T-cell (primary cell): ENCODE measurements at regions not wholly inside any gene's neighbourhood (a gene's known extent, or its start where the extent isn't known, plus 50 kb on each side); places are given as distances from the start of the nearest gene placed in this dataset.

ENCODE experiments used
- ATAC-seq, 4 experiments: fragments of 200-7000 bp in 3 of 4; fragments of 150-1000 bp in 1 of 4; cut with Tn5 transposase; replicated peaks in 1 of 4; 1 replicate in 3 of 4; 2 replicates in 1 of 4; pipeline ENCODE4 v1.10.0; 2021; ENCODE audit warnings: moderate library complexity in 3 of 4, mild to moderate bottlenecking in 2 of 4, moderate number of reproducible peaks in 1 of 4
- CTCF ChIA-PET, 2 donors: fragments of 300-600 bp; sonication (Branson Sonifier 250); formaldehyde crosslinking; loops; one replicate each; lab custom pipeline; 2022; ENCODE audit warnings: antibody characterized with exemption in 2 of 2; lab: Charles Lee
- POLR2A ChIA-PET, 2 donors: fragments of 300-600 bp; sonication (Branson Sonifier 250); formaldehyde crosslinking; loops; one replicate each; lab custom pipeline; 2022; ENCODE audit warnings: antibody characterized with exemption in 2 of 2; lab: Charles Lee
- DNase-seq, 35 experiments: peaks; one replicate each; pipeline versions ENCODE4 v3.0.0 to v3.0.0-alpha.2; 2013 to 2023
- H3K27ac ChIP-seq: one replicate; pipeline ENCODE4 v1.5.1; 2013; ENCODE audit warnings: low read length
- H3K27me3 ChIP-seq, 2 experiments: replicated peaks in 1 of 2; 1 replicate in 1 of 2; 2 replicates in 1 of 2; pipeline versions ENCODE4 v1.6.1 to v1.7.0; 2013; ENCODE audit warnings: low read length in 1 of 2, mixed read lengths in 1 of 2; ENCODE audit not compliant: control insufficient read depth in 2 of 2, insufficient read depth in 2 of 2; ENCODE audit errors: extremely low read depth in 1 of 2
- H3K36me3 ChIP-seq, 2 donors: 1 replicate in 1 of 2; 2 replicates in 1 of 2; pipeline versions ENCODE4 v1.6.1 to v1.7.0; 2013; ENCODE audit warnings: low read length in 1 of 2; ENCODE audit not compliant: control insufficient read depth in 2 of 2, insufficient read depth in 1 of 2; ENCODE audit errors: extremely low read depth in 1 of 2
- H3K4me1 ChIP-seq, 2 experiments: 1 replicate in 1 of 2; 2 replicates in 1 of 2; pipeline versions ENCODE4 v1.6.1 to v1.7.0; 2013; ENCODE audit warnings: low read length in 2 of 2, mixed read lengths in 1 of 2; ENCODE audit not compliant: insufficient read depth in 2 of 2, control insufficient read depth in 1 of 2; ENCODE audit errors: extremely low read depth in 1 of 2
- H3K4me3 ChIP-seq, 2 donors: 1 replicate in 1 of 2; 2 replicates in 1 of 2; pipeline versions ENCODE4 v1.5.1 to v1.7.0; 2013; ENCODE audit warnings: mild to moderate bottlenecking in 2 of 2, low read length in 1 of 2, moderate library complexity in 1 of 2; ENCODE audit not compliant: control insufficient read depth in 1 of 2; ENCODE audit errors: extremely low read depth in 1 of 2
- H3K9me3 ChIP-seq: 2 replicates; pipeline ENCODE4 v1.7.0; 2013
- H3K27ac Mint-ChIP-seq, 2 donors: one replicate each; pipeline ENCODE4 v1.8.0; 2020 to 2021; ENCODE audit warnings: mild to moderate bottlenecking in 2 of 2, mixed read lengths in 2 of 2
- H3K27me3 Mint-ChIP-seq, 2 donors: one replicate each; pipeline ENCODE4 v1.8.0; 2021 to 2022; ENCODE audit warnings: mixed read lengths in 2 of 2
- H3K36me3 Mint-ChIP-seq: one replicate; pipeline ENCODE4 v1.8.0; 2021; ENCODE audit warnings: mixed read lengths
- H3K4me1 Mint-ChIP-seq, 3 donors: one replicate each; pipeline ENCODE4 v1.8.0; 2020 to 2022; ENCODE audit warnings: mixed read lengths in 3 of 3, mild to moderate bottlenecking in 1 of 3
- H3K4me3 Mint-ChIP-seq, 3 donors: one replicate each; pipeline ENCODE4 v1.8.0; 2020 to 2022; ENCODE audit warnings: mild to moderate bottlenecking in 3 of 3, mixed read lengths in 3 of 3, moderate library complexity in 3 of 3
- H3K9me3 Mint-ChIP-seq, 3 donors: one replicate each; pipeline ENCODE4 v1.8.0; 2020 to 2022; ENCODE audit warnings: mixed read lengths in 3 of 3
- WGBS: methylation state at CpG from one replicate; pipeline ENCODE4 v1.1.5; 2013; ENCODE audit warnings: missing lambda C conversion rate; ENCODE audit not compliant: insufficient coverage; 5-methylcytosine and 5-hydroxymethylcytosine counted together

DNA sequence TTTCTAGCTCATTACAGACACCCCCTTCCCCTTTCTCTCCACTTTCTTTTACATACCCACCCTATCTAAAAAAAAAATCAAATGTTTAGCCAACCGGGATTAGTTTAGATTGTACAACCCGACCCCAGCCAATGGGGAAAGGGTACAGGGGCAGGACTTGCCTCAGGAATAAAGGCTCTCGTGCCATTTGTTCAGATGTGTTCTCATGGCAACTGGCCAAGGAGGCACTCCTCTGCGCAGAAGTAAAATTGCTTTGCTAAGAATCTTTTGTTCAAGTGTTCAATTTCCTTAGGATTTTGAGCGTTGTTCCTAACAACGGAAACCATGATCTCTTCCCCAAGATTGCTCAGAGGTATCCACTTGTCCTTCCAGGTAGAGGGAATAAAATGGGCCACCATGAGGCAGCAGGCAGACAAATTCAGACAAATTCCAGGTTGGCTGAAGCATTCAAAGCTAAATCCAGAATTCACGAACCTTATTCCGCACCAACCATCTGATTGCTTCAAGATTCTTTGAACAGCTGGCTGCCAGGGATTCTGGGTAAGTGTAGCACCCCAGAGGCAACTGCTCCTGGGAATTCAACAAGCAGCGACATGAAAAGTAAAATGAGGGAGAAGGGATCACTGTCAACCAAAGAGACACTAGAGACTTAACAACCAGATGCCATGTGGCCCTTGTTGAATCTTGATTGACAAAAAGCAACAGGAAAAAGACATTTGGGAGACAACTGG lies 431.8 kb downstream of the PREX1 start:
- H3K27ac Mint-ChIP-seq: no peak overlapping the region
- 78% methylated on average over 5 of the region's 9 CpGs for WGBS
- H3K27me3 Mint-ChIP-seq: peaks cover 5 to 20% of the 10 kb centered on the region in 2 donors
- H3K9me3 ChIP-seq: no peaks in the 10 kb centered on the region
- H3K9me3 Mint-ChIP-seq: peaks cover 6 to 11% (median 11%) of the 10 kb centered on the region in 3 donors
- H3K4me1 ChIP-seq: no peaks in the 10 kb centered on the region
- no peak overlapping the region for H3K4me3 ChIP-seq
- H3K36me3 ChIP-seq: no peaks in the 10 kb centered on the region
- no peak for ATAC-seq
- H3K36me3 Mint-ChIP-seq: no peaks in the 10 kb centered on the region
- no peaks in the 10 kb centered on the region for H3K4me1 Mint-ChIP-seq
- H3K4me3 Mint-ChIP-seq: no peak overlapping the region
- peaks cover 0 to 30% of the 10 kb centered on the region in 2 experiments for H3K27me3 ChIP-seq
- ChIA-PET POLR2A (no interaction called here), CTCF (no interaction called here)
- no peak for DNase-seq
- no peak overlapping the region for H3K27ac ChIP-seq

DNA sequence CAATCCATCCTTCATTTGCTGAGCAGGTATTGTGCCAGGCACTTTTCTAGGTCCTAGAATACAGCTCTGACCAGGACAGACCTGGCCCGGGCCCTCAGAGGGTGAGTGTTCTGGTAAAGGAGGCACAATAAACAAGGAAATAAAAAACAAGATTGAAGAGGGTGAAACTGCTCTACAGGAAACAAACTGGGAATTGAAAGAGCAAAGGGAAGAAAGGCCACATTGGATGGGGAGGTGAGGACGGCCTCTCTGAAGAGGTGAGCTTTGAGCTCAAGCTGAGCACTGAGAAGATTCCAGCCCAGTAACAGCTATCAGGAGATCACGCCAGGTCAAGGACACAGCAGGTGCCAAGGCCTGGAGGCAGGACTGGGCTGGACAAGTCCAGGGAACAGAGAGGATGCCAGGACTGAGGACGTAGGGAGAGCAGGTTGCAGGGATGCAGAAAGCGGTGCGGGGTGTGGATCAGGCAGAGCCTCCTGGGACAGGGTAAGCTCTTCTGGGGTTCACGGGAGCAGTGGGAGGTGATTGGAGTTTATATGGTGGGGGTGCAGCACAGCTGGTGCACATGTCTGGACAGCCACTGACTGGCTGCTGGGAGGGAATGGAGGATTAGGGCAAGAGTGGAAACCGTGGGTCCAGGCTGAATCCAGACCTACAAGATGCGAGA lies 433.3 kb downstream of the PREX1 start:
- Histone ChIP-seq H3K9me3 (no peaks in the 10 kb centered on the region), H3K4me3 (no peak overlapping the region), H3K4me1 (no peaks in the 10 kb centered on the region), H3K27ac (no peak overlapping the region), H3K36me3 (no peaks in the 10 kb centered on the region), H3K27me3 (peaks cover 0 to 21% of the 10 kb centered on the region in 2 experiments)
- CTCF ChIA-PET: no interaction called here
- DNase-seq (no peak), ATAC-seq (no peak)
- POLR2A ChIA-PET: no interaction called here
- no peaks in the 10 kb centered on the region for H3K4me1 Mint-ChIP-seq
- H3K27ac Mint-ChIP-seq: no peak overlapping the region
- peaks cover 5 to 15% of the 10 kb centered on the region in 2 donors for H3K27me3 Mint-ChIP-seq
- H3K36me3 Mint-ChIP-seq: no peaks in the 10 kb centered on the region
- WGBS: 79% methylated on average over 9 of the region's 9 CpGs
- H3K9me3 Mint-ChIP-seq: peaks cover 11 to 17% (median 14%) of the 10 kb centered on the region in 3 donors
- no peak overlapping the region for H3K4me3 Mint-ChIP-seq

DNA sequence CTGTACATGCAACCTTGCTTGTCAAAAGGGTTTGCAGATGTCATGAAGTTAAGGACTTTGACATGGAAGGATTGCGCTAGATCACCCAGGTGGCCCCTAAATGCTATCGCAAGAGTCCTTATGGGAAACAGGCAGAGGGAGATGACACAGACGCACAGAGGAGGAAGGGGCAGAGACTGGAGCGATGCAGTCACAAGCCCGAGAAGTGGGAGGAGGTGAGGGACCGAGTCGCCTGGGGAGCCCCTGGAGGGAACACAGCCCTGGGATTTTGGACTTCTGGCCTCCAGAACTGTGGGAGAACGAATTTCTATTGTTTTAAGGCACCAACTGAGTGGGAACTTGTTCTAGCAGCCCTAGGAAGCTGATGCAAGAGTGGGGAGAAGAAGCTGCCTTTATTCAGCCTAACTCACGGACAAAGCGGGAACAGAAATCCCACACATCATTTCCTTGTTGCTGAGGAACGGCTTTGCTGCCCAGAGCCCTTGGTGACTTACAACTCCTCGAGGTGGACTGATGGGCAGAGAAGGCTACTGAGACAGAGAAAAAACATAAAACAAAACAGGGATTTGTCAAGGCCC lies 434.0 kb downstream of the PREX1 start:
- Histone ChIP-seq H3K27me3 (peaks cover 0 to 21% of the 10 kb centered on the region in 2 experiments), H3K4me3 (no peak overlapping the region), H3K36me3 (no peaks in the 10 kb centered on the region), H3K27ac (no peak overlapping the region), H3K9me3 (no peaks in the 10 kb centered on the region), H3K4me1 (no peaks in the 10 kb centered on the region)
- DNase-seq (no peak), ATAC-seq (no peak)
- WGBS: 83% methylated on average over 7 of the region's 12 CpGs
- H3K4me3 Mint-ChIP-seq: no peak overlapping the region
- H3K36me3 Mint-ChIP-seq: no peaks in the 10 kb centered on the region
- H3K27me3 Mint-ChIP-seq: peaks cover 5 to 15% of the 10 kb centered on the region in 2 donors
- CTCF ChIA-PET: no interaction called here
- H3K9me3 Mint-ChIP-seq: peaks cover 11 to 17% (median 14%) of the 10 kb centered on the region in 3 donors
- no peak overlapping the region for H3K27ac Mint-ChIP-seq
- no peaks in the 10 kb centered on the region for H3K4me1 Mint-ChIP-seq
- POLR2A ChIA-PET: no interaction called here

- peaks cover 11 to 17% (median 14%) of the 10 kb centered on the region in 3 donors for H3K9me3 Mint-ChIP-seq
- DNase-seq (no peak), ATAC-seq (no peak)
- Histone ChIP-seq H3K36me3 (no peaks in the 10 kb centered on the region), H3K4me1 (no peaks in the 10 kb centered on the region), H3K4me3 (no peak overlapping the region), H3K27ac (no peak overlapping the region), H3K9me3 (no peaks in the 10 kb centered on the region), H3K27me3 (peaks cover 0 to 16% of the 10 kb centered on the region in 2 experiments)
- CTCF ChIA-PET: no interaction called here
- H3K4me1 Mint-ChIP-seq: no peaks in the 10 kb centered on the region
- POLR2A ChIA-PET: no interaction called here
- H3K36me3 Mint-ChIP-seq: no peaks in the 10 kb centered on the region
- H3K27me3 Mint-ChIP-seq: peaks cover 5 to 15% of the 10 kb centered on the region in 2 donors
- no peak overlapping the region for H3K27ac Mint-ChIP-seq
- WGBS: 98% methylated on average over 8 of the region's 8 CpGs
- no peak overlapping the region for H3K4me3 Mint-ChIP-seq
Measured at GRCh38 chr20:48393311-48393685, 434.5 kb downstream of the PREX1 start.

GRCh38 chr20:48392407-48393310 lies 435.1 kb downstream of the PREX1 start:
- DNase-seq (no peak), ATAC-seq (no peak)
- no peak overlapping the region for H3K4me3 Mint-ChIP-seq
- 92% methylated on average over 11 of the region's 13 CpGs for WGBS
- H3K36me3 Mint-ChIP-seq: no peaks in the 10 kb centered on the region
- CTCF ChIA-PET: no interaction called here
- Histone ChIP-seq H3K4me3 (no peak overlapping the region), H3K27ac (no peak overlapping the region), H3K4me1 (no peaks in the 10 kb centered on the region), H3K36me3 (no peaks in the 10 kb centered on the region), H3K9me3 (no peaks in the 10 kb centered on the region), H3K27me3 (peaks cover 0 to 11% of the 10 kb centered on the region in 2 experiments)
- H3K4me1 Mint-ChIP-seq: no peaks in the 10 kb centered on the region
- POLR2A ChIA-PET: no interaction called here
- no peak overlapping the region for H3K27ac Mint-ChIP-seq
- H3K9me3 Mint-ChIP-seq: peaks cover 11 to 17% (median 14%) of the 10 kb centered on the region in 3 donors
- peaks cover 10 to 15% of the 10 kb centered on the region in 2 donors for H3K27me3 Mint-ChIP-seq

DNA sequence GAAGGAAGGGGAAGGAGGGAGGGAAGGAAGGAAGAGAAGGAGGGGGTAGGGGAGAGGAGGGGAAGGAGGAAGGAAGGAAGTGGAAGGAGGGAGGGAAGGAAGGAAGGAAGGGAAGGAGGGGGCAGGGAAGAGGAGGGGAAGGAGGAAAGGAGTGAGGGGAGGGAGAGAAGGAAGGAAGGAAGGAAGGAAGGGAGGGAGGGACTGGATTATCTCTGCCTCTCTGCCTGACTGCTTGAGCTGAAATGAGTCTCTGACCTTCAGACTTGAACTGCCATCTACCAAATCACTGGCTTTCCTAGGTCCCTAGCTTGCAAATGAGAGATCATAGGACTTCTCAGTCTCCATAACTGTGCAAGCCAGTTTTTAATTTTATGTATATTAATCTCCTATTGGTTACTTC lies 436.8 kb downstream of the PREX1 start:
- CTCF ChIA-PET: no interaction called here
- ATAC-seq (no peak), DNase-seq (no peak)
- H3K36me3 ChIP-seq: no peaks in the 10 kb centered on the region
- H3K9me3 Mint-ChIP-seq: peaks cover 11 to 17% (median 14%) of the 10 kb centered on the region in 3 donors
- POLR2A ChIA-PET: interaction anchor here in 1 of 2 donors (0.6 kb wide), 2 partner anchors 23 to 445 kb away, joined by 3 to 4 read pairs; no protein-coding TSS in a partner anchor
- H3K27me3 ChIP-seq: peaks cover 0 to 14% of the 10 kb centered on the region in 2 experiments
- H3K4me1 Mint-ChIP-seq: no peaks in the 10 kb centered on the region
- no peak overlapping the region for H3K27ac ChIP-seq
- H3K9me3 ChIP-seq: no peaks in the 10 kb centered on the region
- H3K27me3 Mint-ChIP-seq: peaks cover 10 to 12% of the 10 kb centered on the region in 2 donors
- no peak overlapping the region for H3K4me3 ChIP-seq
- H3K36me3 Mint-ChIP-seq: no peaks in the 10 kb centered on the region
- no peak overlapping the region for H3K27ac Mint-ChIP-seq
- no peaks in the 10 kb centered on the region for H3K4me1 ChIP-seq
- no peak overlapping the region for H3K4me3 Mint-ChIP-seq
